GM12865 (cell line): ENCODE measurements at regions not wholly inside any gene's neighbourhood (a gene's known extent, or its start where the extent isn't known, plus 50 kb on each side); places are given as distances from the start of the nearest gene placed in this dataset.

Experiments
- DNase-seq: peaks from one replicate; pipeline ENCODE4 v3.0.0; 2010; ENCODE audit warnings: low read depth
- H3K4me3 ChIP-seq: 2 replicates; pipeline ENCODE4 v1.5.1; 2011; ENCODE audit warnings: mild to moderate bottlenecking, low read depth, low read length, control low read depth
- CTCF ChIP-seq: IDR thresholded peaks from 2 replicates; pipeline ENCODE4 v1.5.1; 2011; ENCODE audit warnings: low read length, control low read depth, low read depth, inconsistent platforms; ENCODE audit not compliant: insufficient read depth; ENCODE audit errors: missing control alignments

GRCh38 chr2:105473011-105473410, 74.2 kb upstream of the FHL2 start:
- no peak for DNase-seq
- no peak for TF ChIP-seq CTCF
- H3K4me3 ChIP-seq, result no peak overlapping the region

GRCh38 chr2:105470979-105471378, 72.1 kb upstream of the FHL2 start:
- no peak for TF ChIP-seq CTCF
- DNase-seq, result no peak
- no peak overlapping the region for H3K4me3 ChIP-seq

- no peak for DNase-seq
- H3K4me3 ChIP-seq, result no peak overlapping the region
- TF ChIP-seq CTCF, result no peak
Measured at GRCh38 chr2:105469781-105470180, 70.9 kb upstream of the FHL2 start.

GRCh38 chr2:105468582-105469042, 69.8 kb upstream of the FHL2 start:
- DNase-seq, result no peak
- no peak overlapping the region for H3K4me3 ChIP-seq
- TF ChIP-seq CTCF, result no peak

- no peak for TF ChIP-seq CTCF
- no peak for DNase-seq
- no peak overlapping the region for H3K4me3 ChIP-seq
Measured at GRCh38 chr2:105464325-105464724, 65.5 kb upstream of the FHL2 start.

- no peak for TF ChIP-seq CTCF
- no peak overlapping the region for H3K4me3 ChIP-seq
- DNase-seq, result no peak
Measured at GRCh38 chr2:105460048-105460732, 61.3 kb upstream of the FHL2 start.

GRCh38 chr2:105458076-105458475, 59.2 kb upstream of the FHL2 start:
- no peak for DNase-seq
- no peak for TF ChIP-seq CTCF
- H3K4me3 ChIP-seq, result no peak overlapping the region
